H1 (cell line): ENCODE measurements at regions not wholly inside any gene's neighbourhood (a gene's known extent, or its start where the extent isn't known, plus 50 kb on each side); places are given as distances from the start of the nearest gene placed in this dataset.

Source experiments
- CTCF ChIA-PET: fragments of 300-600 bp; sonication (Branson Sonifier 250); formaldehyde crosslinking; loops from one replicate; lab custom pipeline; 2021; ENCODE audit not compliant: partially characterized antibody; lab: Charles Lee
- POLR2A ChIA-PET: fragments of 300-600 bp; sonication (Branson Sonifier 250); formaldehyde crosslinking; loops from one replicate; lab custom pipeline; 2021; ENCODE audit warnings: inconsistent platforms; ENCODE audit not compliant: partially characterized antibody; lab: Charles Lee
- DNase-seq, 2 experiments: peaks; one replicate each; pipeline versions ENCODE4 v3.0.0 to v3.0.0-alpha.2; 2010 to 2022; ENCODE audit warnings: low spot score in 2 of 2, low read depth in 1 of 2, mixed read lengths in 1 of 2
- FAIRE-seq: peaks from 2 replicates; lab custom pipeline; 2011; peaks lifted over from hg19 to GRCh38; lab: Jason Lieb, UNC
- H2AFZ ChIP-seq: 2 replicates; pipeline ENCODE4 v1.8.1; 2012; ENCODE audit warnings: low read length, inconsistent platforms
- H2AK5ac ChIP-seq: 2 replicates; pipeline ENCODE4 v1.6.1; 2013; ENCODE audit warnings: low read depth, low read length
- H2BK120ac ChIP-seq: replicated peaks from 2 replicates; pipeline ENCODE3; 2013; ENCODE audit warnings: low read depth, low read length, inconsistent platforms
- H2BK12ac ChIP-seq: 2 replicates; pipeline ENCODE4 v1.6.1; 2013; ENCODE audit warnings: low read depth, low read length
- H2BK15ac ChIP-seq: 2 replicates; pipeline ENCODE4 v1.6.1; 2013; ENCODE audit warnings: low read length
- H2BK20ac ChIP-seq: 2 replicates; pipeline ENCODE4 v1.6.1; 2013; ENCODE audit warnings: low read length
- H2BK5ac ChIP-seq: 2 replicates; pipeline ENCODE4 v1.6.1; 2013; ENCODE audit warnings: low read depth, low read length
- H3K14ac ChIP-seq: 2 replicates; pipeline ENCODE4 v1.6.1; 2013; ENCODE audit warnings: inconsistent platforms; ENCODE audit not compliant: insufficient read length
- H3K18ac ChIP-seq: 2 replicates; pipeline ENCODE4 v1.6.1; 2013; ENCODE audit warnings: low read length; ENCODE audit errors: extremely low read depth
- H3K23ac ChIP-seq: 2 replicates; pipeline ENCODE4 v1.6.1; 2013; ENCODE audit warnings: inconsistent platforms; ENCODE audit not compliant: insufficient read length
- H3K23me2 ChIP-seq: 2 replicates; pipeline ENCODE4 v1.6.1; 2013; ENCODE audit warnings: low read depth, low read length
- H3K27ac ChIP-seq: 2 replicates; pipeline ENCODE4 v1.6.1; 2011; ENCODE audit warnings: low read depth, low read length, inconsistent platforms
- H3K27me3 ChIP-seq, 4 experiments: replicated peaks in 1 of 4; 1 replicate in 1 of 4; 2 replicates in 3 of 4; pipeline versions ENCODE4 v1.6.1 to v1.8.1; 2011 to 2013; ENCODE audit warnings: low read length in 3 of 4, mild to moderate bottlenecking in 3 of 4, inconsistent platforms in 2 of 4, mixed read lengths in 2 of 4, moderate library complexity in 1 of 4; ENCODE audit not compliant: control insufficient read depth in 3 of 4, insufficient read depth in 3 of 4; ENCODE audit errors: extremely low read depth in 1 of 4
- H3K36me3 ChIP-seq, 4 experiments: 2 replicates each; pipeline versions ENCODE4 v1.6.1 to v1.8.1; 2011 to 2013; ENCODE audit warnings: mild to moderate bottlenecking in 4 of 4, low read length in 3 of 4, moderate library complexity in 2 of 4, control low read depth in 1 of 4, inconsistent platforms in 1 of 4; ENCODE audit not compliant: insufficient read depth in 4 of 4, control insufficient read depth in 2 of 4
- H3K4ac ChIP-seq: replicated peaks from 2 replicates; pipeline ENCODE3; 2013; ENCODE audit warnings: low read length, low read depth, mixed read lengths, inconsistent platforms; ENCODE audit not compliant: insufficient read length
- H3K4me1 ChIP-seq, 4 experiments: replicated peaks in 1 of 4; 1 replicate in 1 of 4; 2 replicates in 3 of 4; pipeline versions ENCODE4 v1.6.1 to v1.8.1; 2011 to 2013; ENCODE audit warnings: low read length in 3 of 4, inconsistent platforms in 2 of 4, mixed read lengths in 1 of 4; ENCODE audit not compliant: insufficient read depth in 4 of 4, control insufficient read depth in 3 of 4
- H3K4me2 ChIP-seq, 2 experiments: 2 replicates each; pipeline versions ENCODE4 v1.6.1 to v1.8.1; 2011 to 2013; ENCODE audit warnings: low read depth in 2 of 2, low read length in 2 of 2, control low read depth in 1 of 2, inconsistent platforms in 1 of 2, mild to moderate bottlenecking in 1 of 2; ENCODE audit not compliant: insufficient read depth in 1 of 2
- H3K4me3 ChIP-seq, 4 experiments: fragments of 200-600, 300-600 bp in 1 of 4; sonication (generic), shearing (Covaris generic), sonication (Bioruptor Twin) in 1 of 4; 2 replicates each; pipeline versions ENCODE4 v1.5.1 to v1.8.1; 2011 to 2016; ENCODE audit warnings: low read length in 4 of 4, low read depth in 3 of 4, control low read depth in 2 of 4, inconsistent platforms in 2 of 4, mild to moderate bottlenecking in 2 of 4, mixed read lengths in 1 of 4, moderate library complexity in 1 of 4; ENCODE audit not compliant: insufficient read depth in 2 of 4; ENCODE audit errors: extremely low read depth in 1 of 4
- H3K56ac ChIP-seq: replicated peaks from 2 replicates; pipeline ENCODE3; 2013; ENCODE audit warnings: low read depth, mild to moderate bottlenecking, mixed read lengths, low read length, inconsistent platforms; ENCODE audit not compliant: insufficient read length
- H3K79me1 ChIP-seq: 2 replicates; pipeline ENCODE4 v1.6.1; 2013; ENCODE audit warnings: low read depth, low read length, control low read depth
- H3K79me2 ChIP-seq, 2 experiments: 2 replicates each; pipeline versions ENCODE4 v1.6.1 to v1.8.1; 2012 to 2013; ENCODE audit warnings: low read length in 2 of 2, mild to moderate bottlenecking in 2 of 2, inconsistent platforms in 1 of 2; ENCODE audit not compliant: insufficient read depth in 2 of 2, control insufficient read depth in 1 of 2
- H3K9ac ChIP-seq, 4 experiments: replicated peaks in 1 of 4; 1 replicate in 1 of 4; 2 replicates in 3 of 4; pipeline versions ENCODE4 v1.6.1 to v1.8.1; 2011 to 2013; ENCODE audit warnings: low read depth in 3 of 4, low read length in 3 of 4, control low read depth in 2 of 4, mild to moderate bottlenecking in 2 of 4, moderate library complexity in 2 of 4, inconsistent platforms in 1 of 4; ENCODE audit errors: extremely low read depth in 1 of 4
- H3K9me3 ChIP-seq, 2 experiments: 2 replicates each; pipeline versions ENCODE4 v1.6.1 to v1.8.1; 2012 to 2013; ENCODE audit warnings: mild to moderate bottlenecking in 2 of 2, moderate library complexity in 2 of 2, control low read depth in 1 of 2, inconsistent platforms in 1 of 2, low read depth in 1 of 2, low read length in 1 of 2, mixed read lengths in 1 of 2; ENCODE audit not compliant: insufficient read depth in 2 of 2
- H4K20me1 ChIP-seq, 2 experiments: replicated peaks in 1 of 2; 2 replicates each; pipeline versions ENCODE3 to v1.8.1; 2011 to 2013; ENCODE audit warnings: inconsistent platforms in 2 of 2, low read length in 2 of 2, mild to moderate bottlenecking in 1 of 2; ENCODE audit not compliant: insufficient read depth in 2 of 2, control insufficient read depth in 1 of 2
- H4K5ac ChIP-seq: 2 replicates; pipeline ENCODE4 v1.6.1; 2013; ENCODE audit warnings: low read length, low read depth, mixed read lengths, inconsistent platforms; ENCODE audit not compliant: insufficient read length
- H4K8ac ChIP-seq: 2 replicates; pipeline ENCODE4 v1.8.0; 2013; ENCODE audit warnings: mild to moderate bottlenecking, moderate library complexity, low read length, inconsistent platforms; ENCODE audit not compliant: insufficient read depth; ENCODE audit errors: extremely low read depth
- H4K91ac ChIP-seq: replicated peaks from 2 replicates; pipeline ENCODE3; 2013; ENCODE audit warnings: low read length, mixed read lengths, inconsistent platforms; ENCODE audit not compliant: insufficient read length
- SP4 ChIP-seq: IDR thresholded peaks from 2 replicates; pipeline ENCODE4 v1.6.1; 2012; ENCODE audit warnings: low read length, inconsistent platforms
- WGBS, 2 experiments: shearing (Covaris generic) in 1 of 2; methylation state at CpG; one replicate each; pipeline versions ENCODE4 v1.1.6 to v1.1.7; 2013 to 2015; ENCODE audit warnings: low lambda C conversion rate in 2 of 2, mixed read lengths in 2 of 2, inconsistent platforms in 1 of 2, low coverage in 1 of 2, missing lambda C conversion rate in 1 of 2; ENCODE audit not compliant: insufficient replicate concordance in 2 of 2, insufficient coverage in 1 of 2, insufficient read length in 1 of 2; ENCODE audit errors: extremely low coverage in 1 of 2, missing lambda C conversion rate in 1 of 2; 5-methylcytosine and 5-hydroxymethylcytosine counted together

DNA sequence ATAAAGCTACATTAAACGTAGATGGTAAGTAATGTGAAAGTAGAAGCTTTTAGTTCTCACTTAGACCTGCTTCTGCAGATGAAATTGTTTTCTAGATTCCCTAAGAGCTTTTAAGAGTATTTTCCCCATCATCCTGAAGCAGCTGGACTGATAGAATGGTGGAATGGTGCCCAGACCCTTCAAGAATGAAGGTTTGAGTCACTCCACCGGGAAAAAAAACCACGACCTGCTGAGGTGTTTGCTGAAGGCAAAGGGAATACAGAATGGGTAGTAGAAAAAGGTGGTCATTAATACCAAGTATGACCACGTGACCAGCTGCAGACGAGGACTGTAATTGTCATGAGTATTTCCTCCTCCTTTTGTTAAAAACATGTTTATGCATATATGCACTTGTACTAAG is 79.2 kb upstream of the PTPRZ1 start:
- Histone ChIP-seq H3K4me1 (peaks cover 0 to 15% (median 8%) of the 10 kb centered on the region in 4 experiments; a peak in 5 of 7 replicates), H2AK5ac (no peak overlapping the region), H4K8ac (no peak overlapping the region), H3K27ac (no peak overlapping the region), H3K18ac (no peak overlapping the region), H2BK5ac (no peak overlapping the region), H3K79me2 (no peaks in the 10 kb centered on the region), H4K5ac (no peak overlapping the region), H2BK12ac (no peak overlapping the region), H2BK20ac (no peak overlapping the region), H3K56ac (no peak overlapping the region), H2AFZ (no peak overlapping the region), H2BK15ac (no peak overlapping the region), H3K27me3 (no peaks in the 10 kb centered on the region), H3K9me3 (no peaks in the 10 kb centered on the region), H3K4me3 (no peak overlapping the region), H3K23ac (no peak overlapping the region), H4K91ac (no peak overlapping the region), H4K20me1 (no peaks in the 10 kb centered on the region), H3K14ac (no peak overlapping the region), H3K4me2 (no peak overlapping the region), H3K36me3 (no peaks in the 10 kb centered on the region), H3K79me1 (no peaks in the 10 kb centered on the region), H3K4ac (no peak overlapping the region), H3K23me2 (no peaks in the 10 kb centered on the region), H2BK120ac (no peak overlapping the region), H3K9ac (no peak overlapping the region)
- no peak for TF ChIP-seq SP4
- POLR2A ChIA-PET: no interaction called here
- WGBS, 2 experiments: 94% methylated on average over 5 of the region's 5 CpGs; no CpG with 5 or more reads in 1 of the 2 experiments
- CTCF ChIA-PET: interaction anchor here (0.8 kb wide), 1 partner anchor 16 kb away, joined by 3 read pairs; no protein-coding TSS in a partner anchor
- no peak for FAIRE-seq
- no peak for DNase-seq
